SH-SY5Y (cell line): ENCODE measurements at regions not wholly inside any gene's neighbourhood (a gene's known extent, or its start where the extent isn't known, plus 50 kb on each side); places are given as distances from the start of the nearest gene placed in this dataset.

Source experiments
- GATA2 ChIP-seq: IDR thresholded peaks from 2 replicates; pipeline ENCODE4 v1.6.1; 2011; ENCODE audit warnings: mild to moderate bottlenecking, low read depth, low read length
- GATA3 ChIP-seq: IDR thresholded peaks from 2 replicates; pipeline ENCODE4 v1.6.1; 2011; ENCODE audit warnings: low read depth, mild to moderate bottlenecking, low read length, moderate library complexity

GRCh38 chr6:147133669-147134068, 70.5 kb upstream of the STXBP5 start:
- TF ChIP-seq GATA2, result no peak

GRCh38 chr6:147135211-147135681, 69.0 kb upstream of the STXBP5 start:
- TF ChIP-seq GATA2, result no peak
- TF ChIP-seq GATA3, result no peak

- TF ChIP-seq GATA2 (no peak), GATA3 (no peak)
Observed at GRCh38 chr6:147136057-147136456, 68.2 kb upstream of the STXBP5 start.

GRCh38 chr6:147137986-147138385, 66.2 kb upstream of the STXBP5 start:
- TF ChIP-seq GATA3 (no peak), GATA2 (no peak)

GRCh38 chr6:147138835-147139234, 65.4 kb upstream of the STXBP5 start:
- TF ChIP-seq GATA2 (no peak), GATA3 (no peak)

- no peak for TF ChIP-seq GATA2
- TF ChIP-seq GATA3, result no peak
Observed at GRCh38 chr6:147141711-147142308, 62.4 kb upstream of the STXBP5 start.

- TF ChIP-seq GATA3, result no peak
- TF ChIP-seq GATA2, result no peak
Observed at GRCh38 chr6:147142684-147143245, 61.5 kb upstream of the STXBP5 start.

- TF ChIP-seq GATA2 (no peak), GATA3 (no peak)
Observed at GRCh38 chr6:147149092-147149491, 55.1 kb upstream of the STXBP5 start.

- no peak for TF ChIP-seq GATA3
- no peak for TF ChIP-seq GATA2
Observed at GRCh38 chr6:147149826-147150225, 54.4 kb upstream of the STXBP5 start.

GRCh38 chr6:147150293-147150692, 53.9 kb upstream of the STXBP5 start:
- TF ChIP-seq GATA2 (no peak), GATA3 (no peak)
